GM21723 (cell line): ENCODE measurements at regions not wholly inside any gene's neighbourhood (a gene's known extent, or its start where the extent isn't known, plus 50 kb on each side); places are given as distances from the start of the nearest gene placed in this dataset.
"Not testable (repeated sequence)": the region's sequence is repeated elsewhere in the genome, so short reads cannot be mapped to it uniquely, and the experiment has no call there.

Experiments used
- ATAC-seq: cut with Tn5 transposase; IDR thresholded peaks from one replicate; pipeline ENCODE4 v1.9.1; 2021; ENCODE audit warnings: mild to moderate bottlenecking, moderate library complexity; ENCODE audit not compliant: unreplicated experiment

DNA sequence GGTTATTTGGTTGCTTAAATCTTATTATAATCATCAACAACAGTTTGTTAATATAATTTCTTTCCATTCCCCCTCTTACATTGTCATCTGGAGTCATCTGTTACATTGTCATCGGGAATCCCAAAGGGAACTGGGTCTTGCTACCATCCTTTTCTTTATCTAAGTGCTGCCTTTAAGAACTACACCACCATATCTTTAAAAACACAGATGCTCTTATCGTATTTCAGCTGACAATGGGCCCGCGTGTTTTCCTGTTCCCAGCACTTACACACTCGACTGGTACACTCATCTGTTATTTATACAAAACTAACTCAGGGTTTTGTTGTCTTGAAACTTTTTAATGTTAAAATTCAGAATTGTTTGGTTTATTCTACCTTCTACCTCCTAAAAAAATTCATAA lies 256.2 kb upstream of the MGMT start:
- no peak for ATAC-seq

- no peak for ATAC-seq
Measured at GRCh38 chr10:129213256-129213655, 253.8 kb upstream of the MGMT start.

GRCh38 chr10:129213996-129214395 lies 253.0 kb upstream of the MGMT start:
- ATAC-seq = not testable (repeated sequence)

GRCh38 chr10:129219364-129219763 lies 247.7 kb upstream of the MGMT start:
- no peak for ATAC-seq

- ATAC-seq = no peak
Measured at GRCh38 chr10:129222436-129222835, 244.6 kb upstream of the MGMT start.

- no peak for ATAC-seq
Measured at GRCh38 chr10:129223363-129223762, 243.7 kb upstream of the MGMT start.

DNA sequence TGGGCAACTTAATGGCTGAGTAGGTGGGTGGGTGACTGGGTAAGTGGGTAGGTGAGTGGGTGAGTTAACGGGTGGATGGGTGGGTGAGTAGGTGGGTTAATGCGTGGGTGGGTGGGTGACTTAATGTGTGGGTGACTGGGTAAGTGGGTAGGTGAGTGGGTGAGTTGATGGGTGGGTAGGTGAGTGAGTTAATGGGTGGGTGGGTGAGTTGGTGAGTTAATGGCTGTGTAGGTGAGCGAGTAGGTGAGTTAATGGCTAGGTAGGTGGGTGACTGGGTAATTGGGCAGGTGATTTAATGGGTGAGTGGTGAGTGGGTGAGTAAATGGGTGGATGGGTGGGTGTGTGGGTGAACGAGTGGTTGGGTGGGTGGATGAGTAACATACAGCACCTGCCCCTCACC lies 243.0 kb upstream of the MGMT start:
- ATAC-seq = no peak

DNA sequence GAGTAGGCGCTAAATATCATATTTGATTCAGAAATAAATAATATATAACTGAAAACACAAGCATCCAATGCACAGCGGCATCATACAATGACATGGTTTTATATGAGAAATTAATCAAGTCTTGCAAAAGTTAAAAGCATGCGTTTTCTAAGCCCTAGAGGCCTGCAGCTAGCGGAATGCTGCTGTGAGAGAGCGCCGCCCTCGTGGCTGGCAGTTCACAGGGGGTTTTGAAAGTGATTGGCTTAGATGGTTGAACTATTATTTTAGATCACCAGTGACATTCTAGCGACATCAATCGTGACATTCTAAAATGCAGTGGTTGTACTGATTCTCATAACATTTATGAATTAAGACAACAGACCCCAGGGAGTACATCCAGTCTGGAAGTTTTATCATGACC lies 235.2 kb upstream of the MGMT start:
- no peak for ATAC-seq

GRCh38 chr10:129233351-129234148 lies 233.5 kb upstream of the MGMT start:
- ATAC-seq = no peak

GRCh38 chr10:129236274-129236691 lies 230.8 kb upstream of the MGMT start:
- ATAC-seq = no peak

GRCh38 chr10:129241461-129241860 lies 225.6 kb upstream of the MGMT start:
- ATAC-seq = no peak

- ATAC-seq = no peak
Measured at GRCh38 chr10:129244298-129244697, 222.7 kb upstream of the MGMT start.

DNA sequence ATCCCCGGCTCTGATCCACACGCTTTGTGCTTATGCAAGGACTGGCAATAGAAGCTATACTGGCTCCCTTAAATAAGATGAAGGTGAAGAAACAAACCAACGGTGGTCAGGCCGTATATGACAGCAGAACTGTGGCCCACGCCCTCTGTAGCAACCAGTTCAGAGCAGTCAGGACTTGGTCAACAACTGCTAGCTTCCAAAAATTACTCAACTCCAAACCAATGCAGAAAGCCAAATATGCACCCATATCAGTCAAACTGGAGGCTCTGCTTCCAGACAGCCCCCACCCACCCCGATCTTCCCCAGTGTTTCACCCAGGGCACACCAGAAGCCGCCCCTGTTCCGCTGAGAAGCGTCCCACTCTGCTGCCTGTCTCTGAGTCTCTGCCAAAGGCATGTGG lies 222.3 kb upstream of the MGMT start:
- ATAC-seq = no peak

DNA sequence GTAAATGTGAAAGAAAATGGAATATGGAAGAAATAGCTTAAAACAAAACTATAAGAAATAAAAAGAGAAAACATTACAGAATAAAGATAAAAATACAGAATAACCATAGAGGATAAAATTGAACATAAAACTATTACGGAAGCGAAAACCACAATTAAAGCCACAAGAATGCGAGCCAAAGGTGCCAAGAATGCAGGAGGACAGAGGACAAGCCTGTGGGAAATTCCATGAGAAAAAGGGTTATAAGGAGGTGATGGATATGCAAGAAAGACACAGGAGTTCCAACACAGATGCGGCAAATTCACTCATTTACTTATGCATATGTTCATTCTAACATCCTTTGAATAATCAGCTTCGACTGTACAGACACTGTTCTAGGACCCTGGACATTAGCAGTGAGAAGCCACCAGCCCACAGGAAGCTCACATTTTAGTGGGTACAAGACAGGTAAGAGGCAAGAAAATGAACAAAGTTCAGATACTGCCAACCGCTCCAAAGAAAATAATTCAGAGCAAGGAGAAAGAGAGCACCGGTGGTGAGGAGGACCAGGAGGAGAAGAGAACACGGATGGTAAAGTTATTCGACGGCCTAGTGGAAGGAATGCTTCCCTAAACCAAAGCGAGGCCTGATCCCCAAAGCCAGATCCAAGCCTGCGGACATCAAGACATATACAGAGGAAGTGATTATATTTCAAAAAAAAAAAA lies 213.7 kb upstream of the MGMT start:
- ATAC-seq = no peak

GRCh38 chr10:129253865-129254179 lies 213.2 kb upstream of the MGMT start:
- no peak for ATAC-seq

- no peak for ATAC-seq
Measured at GRCh38 chr10:129258283-129258923, 208.6 kb upstream of the MGMT start.

- ATAC-seq = no peak
Measured at GRCh38 chr10:129259128-129259815, 207.8 kb upstream of the MGMT start.

GRCh38 chr10:129272176-129272575 lies 194.9 kb upstream of the MGMT start:
- ATAC-seq = no peak

DNA sequence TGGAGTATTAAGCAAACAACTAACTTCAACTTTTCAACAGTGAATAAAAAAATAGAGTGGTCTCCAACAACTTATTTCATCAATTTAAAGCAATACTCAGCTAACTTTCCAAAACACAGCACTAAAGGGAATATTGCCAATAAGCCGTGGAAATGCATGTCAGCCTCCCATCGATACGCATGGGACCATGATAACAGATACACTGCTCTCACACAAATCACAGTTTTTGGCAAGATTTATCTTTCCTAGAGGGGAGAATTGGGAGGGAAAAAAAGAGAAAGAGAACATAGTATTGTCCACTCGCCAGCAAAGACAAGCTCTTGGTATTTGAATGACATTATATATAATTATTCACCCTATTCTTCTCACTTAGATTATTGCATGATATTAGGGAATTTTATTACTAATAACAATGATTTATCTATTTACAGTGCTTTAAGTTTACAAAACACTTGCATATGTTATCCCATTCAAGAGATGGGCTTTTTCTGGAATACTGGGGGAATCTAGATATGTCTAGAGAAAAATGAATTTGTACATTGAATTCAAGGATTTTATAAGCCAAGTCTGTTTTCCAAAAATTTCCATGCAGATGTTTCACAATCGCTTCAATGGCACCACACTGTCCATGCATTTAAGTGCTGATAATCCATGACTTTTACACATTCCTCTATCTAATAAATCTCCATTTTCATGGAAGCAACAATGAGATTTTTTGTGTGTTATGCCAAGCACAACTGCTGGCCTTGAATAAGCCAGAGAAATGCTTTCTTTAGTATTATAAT lies 194.0 kb upstream of the MGMT start:
- no peak for ATAC-seq

GRCh38 chr10:129273860-129274259 lies 193.2 kb upstream of the MGMT start:
- ATAC-seq = no peak
